Epithelial cell of proximal tubule (primary cell): ENCODE measurements at regions not wholly inside any gene's neighbourhood (a gene's known extent, or its start where the extent isn't known, plus 50 kb on each side); places are given as distances from the start of the nearest gene placed in this dataset.

ENCODE experiments used
- DNase-seq: peaks from one replicate; pipeline ENCODE4 v3.0.0-alpha.2; 2011; ENCODE audit warnings: low read depth
- H3K4me3 ChIP-seq: 2 replicates; pipeline ENCODE4 v1.5.1; 2011; ENCODE audit warnings: low read depth, mild to moderate bottlenecking, low read length
- TF ChIP-seq, protein P1 (sequence below): conservative IDR thresholded peaks from 2 replicates; pipeline ENCODE4 v1.5.1; 2012; ENCODE audit warnings: low read depth, mild to moderate bottlenecking, low read length

DNA sequence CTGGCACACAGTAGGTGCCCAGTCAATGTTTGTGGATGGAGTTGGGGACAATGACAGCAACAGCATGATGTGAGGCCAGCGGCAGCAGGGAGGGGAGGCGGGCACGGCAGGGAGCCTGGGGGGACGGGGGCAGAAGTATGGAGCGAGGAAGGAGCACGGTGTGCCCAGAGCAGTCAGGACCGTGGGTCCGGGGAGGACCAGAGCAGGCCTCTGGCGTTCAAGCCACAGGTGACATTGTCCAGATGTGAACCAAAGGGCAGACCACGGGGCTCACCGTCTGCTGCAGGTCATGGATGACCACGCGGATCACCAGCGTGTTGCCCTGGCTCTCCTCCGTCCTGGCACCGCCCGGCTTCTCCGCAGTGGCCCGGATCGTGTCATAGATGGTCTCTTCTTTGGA lies 105.5 kb downstream of the SHANK2 start:
- no peak for DNase-seq
- no peak overlapping the region for H3K4me3 ChIP-seq
- TF ChIP-seq, protein P1, sequence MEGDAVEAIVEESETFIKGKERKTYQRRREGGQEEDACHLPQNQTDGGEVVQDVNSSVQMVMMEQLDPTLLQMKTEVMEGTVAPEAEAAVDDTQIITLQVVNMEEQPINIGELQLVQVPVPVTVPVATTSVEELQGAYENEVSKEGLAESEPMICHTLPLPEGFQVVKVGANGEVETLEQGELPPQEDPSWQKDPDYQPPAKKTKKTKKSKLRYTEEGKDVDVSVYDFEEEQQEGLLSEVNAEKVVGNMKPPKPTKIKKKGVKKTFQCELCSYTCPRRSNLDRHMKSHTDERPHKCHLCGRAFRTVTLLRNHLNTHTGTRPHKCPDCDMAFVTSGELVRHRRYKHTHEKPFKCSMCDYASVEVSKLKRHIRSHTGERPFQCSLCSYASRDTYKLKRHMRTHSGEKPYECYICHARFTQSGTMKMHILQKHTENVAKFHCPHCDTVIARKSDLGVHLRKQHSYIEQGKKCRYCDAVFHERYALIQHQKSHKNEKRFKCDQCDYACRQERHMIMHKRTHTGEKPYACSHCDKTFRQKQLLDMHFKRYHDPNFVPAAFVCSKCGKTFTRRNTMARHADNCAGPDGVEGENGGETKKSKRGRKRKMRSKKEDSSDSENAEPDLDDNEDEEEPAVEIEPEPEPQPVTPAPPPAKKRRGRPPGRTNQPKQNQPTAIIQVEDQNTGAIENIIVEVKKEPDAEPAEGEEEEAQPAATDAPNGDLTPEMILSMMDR = no peak

DNA sequence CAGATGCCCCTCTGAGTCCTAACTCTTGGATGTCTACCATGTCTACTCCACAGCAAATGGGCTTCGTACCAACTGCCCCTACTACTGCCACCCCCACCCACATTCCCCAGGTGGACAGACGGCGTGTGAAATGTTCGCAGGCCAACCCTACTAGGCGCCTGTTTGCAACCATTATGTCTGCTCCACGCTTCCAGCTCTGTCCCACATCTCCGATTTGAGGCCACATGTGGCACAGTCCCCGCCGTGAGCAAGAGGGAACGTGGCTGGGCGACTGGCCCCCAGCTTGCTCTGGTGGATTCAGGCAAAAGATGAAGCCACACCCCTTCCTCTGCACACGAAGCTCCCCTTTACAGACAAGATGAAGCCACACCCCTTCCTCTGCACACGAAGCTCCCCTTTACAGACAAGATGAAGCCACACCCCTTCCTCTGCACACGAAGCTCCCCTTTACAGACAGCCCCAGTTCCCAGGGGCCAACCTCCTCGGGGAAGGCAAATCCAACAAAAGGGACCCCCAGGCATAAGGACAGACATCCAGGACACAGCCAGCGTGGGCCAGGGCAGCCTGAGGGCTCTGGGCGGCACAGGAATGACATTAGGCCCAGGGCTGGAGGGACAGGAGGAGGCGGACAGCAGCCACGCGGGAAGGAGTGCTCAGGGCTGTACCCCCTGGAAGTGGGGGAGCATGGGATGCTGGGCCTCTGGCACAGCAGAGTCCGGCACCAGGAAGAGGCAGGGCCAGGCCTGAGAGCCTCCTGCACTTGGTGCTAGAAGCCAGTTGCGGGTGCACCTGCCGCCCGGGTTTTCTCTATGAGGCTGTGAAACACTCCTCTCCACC lies 106.2 kb downstream of the SHANK2 start:
- no peak for DNase-seq
- no peak overlapping the region for H3K4me3 ChIP-seq
- TF ChIP-seq, protein P1 = no peak

DNA sequence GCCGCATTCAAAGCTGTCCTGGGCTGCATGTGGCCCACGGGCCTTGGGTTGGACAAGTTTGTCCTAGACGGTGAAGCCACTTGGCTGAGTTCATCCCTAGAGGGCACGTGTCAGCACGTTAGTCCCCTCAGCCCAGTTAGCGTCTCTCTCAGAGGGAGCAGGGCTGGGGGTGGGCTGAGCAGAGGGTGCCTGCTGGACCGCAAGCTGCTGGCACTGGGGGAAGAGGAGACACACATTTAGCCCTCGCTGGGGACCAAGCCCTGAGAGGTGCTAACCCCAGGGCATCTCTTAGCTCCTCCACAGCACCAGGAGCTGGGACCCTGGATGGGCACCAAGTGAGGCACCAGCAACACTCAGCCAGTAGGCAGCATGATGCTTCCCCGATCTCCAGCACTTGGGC lies 107.0 kb downstream of the SHANK2 start:
- TF ChIP-seq, protein P1 = no peak
- no peak for DNase-seq
- no peak overlapping the region for H3K4me3 ChIP-seq

- TF ChIP-seq, protein P1 = no peak
- H3K4me3 ChIP-seq = no peak overlapping the region
- no peak for DNase-seq
Measured at GRCh38 chr11:71144736-71145135, 107.6 kb downstream of the SHANK2 start.

- no peak overlapping the region for H3K4me3 ChIP-seq
- DNase-seq = no peak
- TF ChIP-seq, protein P1 = no peak
Measured at GRCh38 chr11:71144010-71144409, 108.4 kb downstream of the SHANK2 start.

DNA sequence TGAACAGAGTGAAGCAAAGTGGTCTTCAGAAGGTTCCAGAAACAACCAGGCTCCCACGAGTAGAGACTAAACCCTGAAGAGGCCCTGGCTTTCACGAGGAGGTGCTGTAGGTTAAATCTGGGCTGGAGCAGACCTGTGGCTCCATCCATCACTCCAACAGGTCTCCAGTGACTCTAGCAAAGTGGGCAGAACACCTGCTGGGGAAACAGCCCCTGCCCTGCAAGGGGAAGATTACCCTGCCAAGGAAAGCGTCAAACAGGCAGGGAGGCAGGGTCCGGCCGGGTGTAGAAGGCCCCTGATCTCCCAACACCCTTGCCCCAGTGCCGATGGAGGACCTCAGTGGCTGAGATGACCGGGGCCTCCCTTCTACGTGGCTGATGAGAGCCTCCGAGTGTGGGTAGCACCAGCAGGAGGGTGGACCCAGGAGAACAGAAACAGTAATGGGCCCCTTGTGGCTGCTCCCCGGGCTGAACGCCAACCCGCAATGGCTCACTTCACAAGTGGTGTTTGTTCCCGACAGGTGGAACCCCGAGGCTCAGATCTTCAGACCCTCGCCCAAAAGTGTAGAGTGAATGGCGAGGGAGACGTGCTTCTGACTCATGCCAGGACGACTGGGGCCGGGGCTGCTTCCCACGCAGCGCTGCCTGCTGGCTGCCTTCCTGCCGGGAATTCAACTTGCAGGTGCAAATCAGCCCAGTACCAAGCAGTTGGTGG lies 112.0 kb downstream of the SHANK2 start:
- TF ChIP-seq, protein P1 = peak; percentile 13
- no peak overlapping the region for H3K4me3 ChIP-seq
- no peak for DNase-seq
